IMR-90 (cell line): ENCODE measurements at regions not wholly inside any gene's neighbourhood (a gene's known extent, or its start where the extent isn't known, plus 50 kb on each side); places are given as distances from the start of the nearest gene placed in this dataset.

Experiments
- ATAC-seq: fragments of 200-7000 bp; cut with Tn5 transposase; 2 replicates; pipeline ENCODE4 v1.9.1; 2020; ENCODE audit warnings: low read depth, mild to moderate bottlenecking, moderate library complexity
- BruUV-seq: library from RNA; stranded (reverse); fragments of 400-500 nt; replicated peaks from 2 replicates; lab custom pipeline; 2021; lab: Mats Ljungman, UMichigan
- CTCF ChIA-PET: fragments of 300-600 bp; formaldehyde crosslinking; extraction: SDS; loops from one replicate; lab custom pipeline; 2021; ENCODE audit warnings: antibody characterized with exemption; lab: Yijun Ruan, JAX
- POLR2A ChIA-PET: fragments of 300-600 bp; sonication (Branson Sonifier 250); formaldehyde crosslinking; loops from one replicate; lab custom pipeline; 2022; ENCODE audit warnings: antibody characterized with exemption; ENCODE audit not compliant: unreplicated experiment; lab: Charles Lee
- DNase-seq: peaks from one replicate; pipeline ENCODE4 v3.0.0; 2013
- H2AFZ ChIP-seq: replicated peaks from 2 replicates; pipeline ENCODE3; 2013; ENCODE audit warnings: low read length, mild to moderate bottlenecking; ENCODE audit not compliant: poor library complexity
- H2AK5ac ChIP-seq: 2 replicates; pipeline ENCODE4 v1.6.1; 2013; ENCODE audit warnings: low read depth, low read length, inconsistent platforms
- H2AK9ac ChIP-seq: replicated peaks from 2 replicates; pipeline ENCODE3; 2013; ENCODE audit warnings: mild to moderate bottlenecking, low read depth, low read length, moderate library complexity; ENCODE audit not compliant: poor library complexity
- H2BK120ac ChIP-seq: 2 replicates; pipeline ENCODE4 v1.6.1; 2013; ENCODE audit warnings: low read depth, low read length, inconsistent platforms
- H2BK15ac ChIP-seq: 3 replicates; pipeline ENCODE4 v1.6.1; 2013; ENCODE audit warnings: low read depth, low read length, inconsistent platforms
- H2BK20ac ChIP-seq: 2 replicates; pipeline ENCODE4 v1.6.1; 2013; ENCODE audit warnings: low read depth, mild to moderate bottlenecking, inconsistent platforms, low read length, moderate library complexity
- H2BK5ac ChIP-seq: 2 replicates; pipeline ENCODE4 v1.6.1; 2013; ENCODE audit warnings: mild to moderate bottlenecking, low read depth, low read length, inconsistent platforms; ENCODE audit not compliant: poor library complexity, severe bottlenecking
- H3K14ac ChIP-seq: replicated peaks from 2 replicates; pipeline ENCODE4 v1.6.1; 2013; ENCODE audit warnings: low read depth, low read length, inconsistent platforms
- H3K18ac ChIP-seq: 2 replicates; pipeline ENCODE4 v1.6.1; 2013; ENCODE audit warnings: low read depth, low read length, control low read depth
- H3K23ac ChIP-seq: 2 replicates; pipeline ENCODE4 v1.6.1; 2013; ENCODE audit warnings: low read depth, low read length, inconsistent platforms
- H3K27ac ChIP-seq: 2 replicates; pipeline ENCODE4 v1.5.1; 2013; ENCODE audit warnings: mild to moderate bottlenecking, control low read depth, low read length; ENCODE audit not compliant: insufficient read depth
- H3K27me3 ChIP-seq: 2 replicates; pipeline ENCODE4 v1.6.1; 2013; ENCODE audit warnings: low read length; ENCODE audit not compliant: control insufficient read depth, insufficient read depth
- H3K36me3 ChIP-seq: 2 replicates; pipeline ENCODE4 v1.6.1; 2013; ENCODE audit warnings: low read length, mixed read lengths; ENCODE audit not compliant: control insufficient read depth, insufficient read depth
- H3K4ac ChIP-seq: 2 replicates; pipeline ENCODE4 v1.6.1; 2013; ENCODE audit warnings: low read depth, low read length, inconsistent platforms
- H3K4me1 ChIP-seq: 2 replicates; pipeline ENCODE4 v1.6.1; 2013; ENCODE audit warnings: low read length, mixed read lengths; ENCODE audit not compliant: control insufficient read depth, insufficient read depth
- H3K4me2 ChIP-seq: 2 replicates; pipeline ENCODE4 v1.6.1; 2013; ENCODE audit warnings: low read depth, mild to moderate bottlenecking, control low read depth, low read length, moderate library complexity
- H3K4me3 ChIP-seq: 2 replicates; pipeline ENCODE4 v1.5.1; 2013; ENCODE audit warnings: low read depth, mild to moderate bottlenecking, control low read depth, low read length, moderate library complexity; ENCODE audit not compliant: insufficient read depth
- H3K56ac ChIP-seq: 2 replicates; pipeline ENCODE4 v1.6.1; 2013; ENCODE audit warnings: low read length, inconsistent platforms; ENCODE audit not compliant: insufficient read depth; ENCODE audit errors: extremely low read depth
- H3K79me1 ChIP-seq, 2 experiments: 2 replicates each; pipeline ENCODE4 v1.6.1; 2013; ENCODE audit warnings: low read length in 2 of 2, inconsistent platforms in 1 of 2, low read depth in 1 of 2
- H3K9ac ChIP-seq: 2 replicates; pipeline ENCODE4 v1.6.1; 2013; ENCODE audit warnings: low read depth, low read length, control low read depth
- H3K9me1 ChIP-seq: 2 replicates; pipeline ENCODE4 v1.6.1; 2013; ENCODE audit warnings: low read length, inconsistent platforms; ENCODE audit not compliant: insufficient read depth
- H3K9me3 ChIP-seq: 2 replicates; pipeline ENCODE4 v1.6.1; 2013; ENCODE audit warnings: low read length; ENCODE audit not compliant: control insufficient read depth, insufficient read depth
- H4K20me1 ChIP-seq: 2 replicates; pipeline ENCODE4 v1.6.1; 2013; ENCODE audit warnings: low read length, inconsistent platforms; ENCODE audit not compliant: insufficient read depth
- H4K5ac ChIP-seq: 2 replicates; pipeline ENCODE4 v1.6.1; 2013; ENCODE audit warnings: mild to moderate bottlenecking, low read depth, low read length, control low read depth
- H4K8ac ChIP-seq, 2 experiments: 2 replicates each; pipeline ENCODE4 v1.6.1; 2013; ENCODE audit warnings: low read depth in 2 of 2, low read length in 2 of 2, control low read depth in 1 of 2, inconsistent platforms in 1 of 2
- H4K91ac ChIP-seq: 2 replicates; pipeline ENCODE4 v1.6.1; 2013; ENCODE audit warnings: low read depth, low read length, inconsistent platforms; ENCODE audit not compliant: insufficient read depth
- BHLHE40 ChIP-seq: fragments of 150-350 bp; IDR thresholded peaks from 2 replicates; pipeline ENCODE4 v1.6.1; 2016; ENCODE audit warnings: mild to moderate bottlenecking, low read depth, low read length
- CEBPB ChIP-seq: IDR thresholded peaks from 2 replicates; pipeline ENCODE4 v1.6.1; 2012; ENCODE audit warnings: low read depth, low read length, improper control_type of control experiment
- CHD1 ChIP-seq: IDR thresholded peaks from 2 replicates; pipeline ENCODE4 v1.6.1; 2012; ENCODE audit warnings: low read depth, low read length, improper control_type of control experiment
- FOS ChIP-seq: fragments of 150-350 bp; IDR thresholded peaks from 2 replicates; pipeline ENCODE4 v1.6.1; 2016; ENCODE audit warnings: low read depth, low read length
- MAFK ChIP-seq: IDR thresholded peaks from 2 replicates; pipeline ENCODE4 v1.6.1; 2012; ENCODE audit warnings: low read depth, low read length, improper control_type of control experiment
- MAZ ChIP-seq: IDR thresholded peaks from 2 replicates; pipeline ENCODE4 v1.6.1; 2012; ENCODE audit warnings: low read depth, mild to moderate bottlenecking, low read length, improper control_type of control experiment, moderate library complexity, borderline replicate concordance
- MXI1 ChIP-seq: IDR thresholded peaks from 2 replicates; pipeline ENCODE4 v1.6.1; 2012; ENCODE audit warnings: low read depth, mild to moderate bottlenecking, low read length, moderate library complexity, borderline replicate concordance
- NFE2L2 ChIP-seq: fragments of 150-350 bp; IDR thresholded peaks from 2 replicates; pipeline ENCODE4 v1.6.1; 2016; ENCODE audit warnings: low read depth, mild to moderate bottlenecking, low read length
- POLR2A ChIP-seq: IDR thresholded peaks from 2 replicates; pipeline ENCODE4 v1.6.1; 2012; ENCODE audit warnings: mild to moderate bottlenecking, low read depth, low read length
- RAD21 ChIP-seq: IDR thresholded peaks from 2 replicates; pipeline ENCODE4 v1.6.1; 2012; ENCODE audit warnings: low read length, improper control_type of control experiment
- RCOR1 ChIP-seq: IDR thresholded peaks from 2 replicates; pipeline ENCODE4 v1.6.1; 2012; ENCODE audit warnings: mild to moderate bottlenecking, low read length, improper control_type of control experiment; ENCODE audit not compliant: insufficient replicate concordance
- RFX5 ChIP-seq: IDR thresholded peaks from 2 replicates; pipeline ENCODE4 v1.8.0; 2012; ENCODE audit warnings: low read depth, mild to moderate bottlenecking, low read length, moderate library complexity
- SMC3 ChIP-seq: fragments of 150-350 bp; IDR thresholded peaks from 2 replicates; pipeline ENCODE4 v1.6.1; 2016; ENCODE audit warnings: low read depth, mild to moderate bottlenecking, antibody characterized with exemption, low read length, moderate library complexity
- WGBS, 2 experiments: methylation state at CpG; one replicate each; pipeline versions ENCODE4 v1.1.5 to v1.1.7; 2013; ENCODE audit warnings: missing lambda C conversion rate in 2 of 2; ENCODE audit not compliant: insufficient read length in 1 of 2; ENCODE audit errors: extremely low coverage in 2 of 2; 5-methylcytosine and 5-hydroxymethylcytosine counted together
- dilution Hi-C: fragments of 300-500 bp; cut with HindIII; formaldehyde crosslinking; loops from one replicate; pipeline ENCODE4 v1.14.3; 2018; ENCODE audit warnings: low sequenced_read_pairs; ENCODE audit not compliant: unreplicated experiment
- in situ Hi-C: fragments of 300-500 bp; cut with MboI; formaldehyde crosslinking; loops from 3 replicates; pipeline ENCODE4 v1.14.3; 2019; ENCODE audit warnings: low sequenced_read_pairs, inconsistent platforms, mixed read lengths
- intact Hi-C: fragments of 100-400 bp; cut with micrococcal nuclease; formaldehyde crosslinking; loops from 2 replicates; pipeline ENCODE4 v1.10.0; 2022
- TF ChIP-seq, protein P1 (sequence below): conservative IDR thresholded peaks from 2 replicates; pipeline ENCODE4 v1.5.1; 2012; ENCODE audit warnings: mild to moderate bottlenecking, low read depth, low read length, improper control_type of control experiment
- TF ChIP-seq, protein P2 (sequence below): fragments of 150-350 bp; IDR thresholded peaks from 2 replicates; pipeline ENCODE4 v1.6.1; 2017; ENCODE audit warnings: mild to moderate bottlenecking, antibody characterized with exemption, low read length, low read depth

DNA sequence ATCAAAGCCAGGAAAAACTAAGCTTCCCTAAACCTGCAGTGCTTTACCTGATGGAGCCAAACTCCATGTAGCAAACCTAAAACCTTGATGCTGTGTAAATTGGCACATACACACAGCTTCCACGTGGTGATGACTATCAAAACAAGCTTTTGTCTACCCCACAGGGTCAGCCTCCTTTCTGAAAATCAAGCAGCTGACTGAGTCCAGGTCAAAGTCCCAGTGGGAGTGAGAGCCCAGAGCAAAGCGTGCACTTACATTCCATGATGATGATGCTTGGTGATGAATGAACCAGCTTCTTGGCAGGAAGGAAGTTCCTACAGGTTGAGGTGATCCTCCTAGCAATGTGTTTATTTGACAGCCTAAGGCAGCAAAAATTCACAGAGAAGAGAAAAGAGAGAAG is 630.0 kb upstream of the TBX3 start:
- no peaks in the 10 kb centered on the region for H4K20me1 ChIP-seq
- no peak overlapping the region; the same call in 1 of the 2 replicates for H3K23ac ChIP-seq
- no peak overlapping the region for H3K56ac ChIP-seq
- dilution Hi-C loops, result no loop called here
- in situ Hi-C loops, result no loop called here
- H3K18ac ChIP-seq, result no peak overlapping the region; the same call in 1 of the 2 replicates
- H3K4me2 ChIP-seq, result no peak overlapping the region
- H3K14ac ChIP-seq, result peak overlapping the region; percentile 4; the same call in 1 of the 2 replicates
- H3K4me3 ChIP-seq, result no peak overlapping the region
- peak overlapping the region; percentile 5; the same call in 1 of the 2 replicates for H2BK20ac ChIP-seq
- H3K9ac ChIP-seq, result no peak overlapping the region
- H2AFZ ChIP-seq, result peak overlapping the region; percentile 69
- ChIA-PET POLR2A (no interaction called here), CTCF (no interaction called here)
- no peak overlapping the region for H2BK15ac ChIP-seq
- no peaks in the 10 kb centered on the region for H3K36me3 ChIP-seq
- no peaks in the 10 kb centered on the region for H3K9me3 ChIP-seq
- BruUV-seq, result no TSS peak
- H2BK5ac ChIP-seq, result peak overlapping the region; percentile 56
- no peak overlapping the region for H4K5ac ChIP-seq
- no peak overlapping the region for H3K27ac ChIP-seq
- no peaks in the 10 kb centered on the region for H3K79me1 ChIP-seq
- H4K8ac ChIP-seq, result peak overlapping the region in 1 of 2 experiments; percentile 14; a peak in 1 of 4 replicates
- peak overlapping the region; percentile 39; the same call in 1 of the 2 replicates for H4K91ac ChIP-seq
- peak overlapping the region; percentile 50; the same call in 1 of the 2 replicates for H2AK5ac ChIP-seq
- H2AK9ac ChIP-seq, result peak overlapping the region; percentile 88
- ATAC-seq (peak; percentile 87), DNase-seq (peak; percentile 92)
- H3K4ac ChIP-seq, result peak overlapping the region; percentile 53; the same call in 1 of the 2 replicates
- 0% methylated on average over 1 of the region's 2 CpGs; no CpG with 5 or more reads in 1 of the 2 experiments for WGBS, 2 experiments
- H3K9me1 ChIP-seq, result peaks cover 5% of the 10 kb centered on the region; the same call in 1 of the 2 replicates
- peaks cover 3% of the 10 kb centered on the region for H3K4me1 ChIP-seq
- TF ChIP-seq RFX5, result no peak
- TF ChIP-seq, protein P1, sequence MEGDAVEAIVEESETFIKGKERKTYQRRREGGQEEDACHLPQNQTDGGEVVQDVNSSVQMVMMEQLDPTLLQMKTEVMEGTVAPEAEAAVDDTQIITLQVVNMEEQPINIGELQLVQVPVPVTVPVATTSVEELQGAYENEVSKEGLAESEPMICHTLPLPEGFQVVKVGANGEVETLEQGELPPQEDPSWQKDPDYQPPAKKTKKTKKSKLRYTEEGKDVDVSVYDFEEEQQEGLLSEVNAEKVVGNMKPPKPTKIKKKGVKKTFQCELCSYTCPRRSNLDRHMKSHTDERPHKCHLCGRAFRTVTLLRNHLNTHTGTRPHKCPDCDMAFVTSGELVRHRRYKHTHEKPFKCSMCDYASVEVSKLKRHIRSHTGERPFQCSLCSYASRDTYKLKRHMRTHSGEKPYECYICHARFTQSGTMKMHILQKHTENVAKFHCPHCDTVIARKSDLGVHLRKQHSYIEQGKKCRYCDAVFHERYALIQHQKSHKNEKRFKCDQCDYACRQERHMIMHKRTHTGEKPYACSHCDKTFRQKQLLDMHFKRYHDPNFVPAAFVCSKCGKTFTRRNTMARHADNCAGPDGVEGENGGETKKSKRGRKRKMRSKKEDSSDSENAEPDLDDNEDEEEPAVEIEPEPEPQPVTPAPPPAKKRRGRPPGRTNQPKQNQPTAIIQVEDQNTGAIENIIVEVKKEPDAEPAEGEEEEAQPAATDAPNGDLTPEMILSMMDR, result no peak
- TF ChIP-seq, protein P2, sequence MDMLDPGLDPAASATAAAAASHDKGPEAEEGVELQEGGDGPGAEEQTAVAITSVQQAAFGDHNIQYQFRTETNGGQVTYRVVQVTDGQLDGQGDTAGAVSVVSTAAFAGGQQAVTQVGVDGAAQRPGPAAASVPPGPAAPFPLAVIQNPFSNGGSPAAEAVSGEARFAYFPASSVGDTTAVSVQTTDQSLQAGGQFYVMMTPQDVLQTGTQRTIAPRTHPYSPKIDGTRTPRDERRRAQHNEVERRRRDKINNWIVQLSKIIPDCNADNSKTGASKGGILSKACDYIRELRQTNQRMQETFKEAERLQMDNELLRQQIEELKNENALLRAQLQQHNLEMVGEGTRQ, result 0 out of 2 replicates have a peak, but pooled peaks have one; percentile 4
- 0 out of 2 replicates have a peak, but pooled peaks have one; percentile 7 for TF ChIP-seq CEBPB
- TF ChIP-seq RAD21, result no peak
- no peak for TF ChIP-seq MAZ
- 0 out of 2 replicates have a peak, but pooled peaks have one; percentile 40 for TF ChIP-seq CHD1
- peak; percentile 98 for TF ChIP-seq BHLHE40
- no peak for TF ChIP-seq MAFK
- peak; percentile 26; the same call in 1 of the 2 replicates for TF ChIP-seq FOS
- no peak for TF ChIP-seq POLR2A
- peak; percentile 43 for TF ChIP-seq RCOR1
- no peak for TF ChIP-seq SMC3
- TF ChIP-seq NFE2L2, result no peak
- peak; percentile 48; the same call in 1 of the 2 replicates for TF ChIP-seq MXI1
- H2BK120ac ChIP-seq, result peak overlapping the region; percentile 59; the same call in 1 of the 2 replicates
- no peaks in the 10 kb centered on the region for H3K27me3 ChIP-seq
- intact Hi-C loops, result no loop called here
